Liver (tissue), 3 donors: ENCODE measurements at regions not wholly inside any gene's neighbourhood (a gene's known extent, or its start where the extent isn't known, plus 50 kb on each side); places are given as distances from the start of the nearest gene placed in this dataset.

Experiments
- ATF3 ChIP-seq: IDR thresholded peaks from 2 replicates; pipeline ENCODE4 v1.6.1; 2016; ENCODE audit warnings: antibody characterized with exemption
- CTCF ChIP-seq: fragments of 150-350 bp; IDR thresholded peaks from 2 replicates; pipeline ENCODE4 v1.5.1; 2017; ENCODE audit warnings: improper control_type of control experiment, low read depth, low read length; ENCODE audit not compliant: missing input control
- EGR1 ChIP-seq, 2 donors: IDR thresholded peaks; 2 replicates each; pipeline ENCODE4 v1.6.1; 2016 to 2018; ENCODE audit warnings: antibody characterized with exemption in 2 of 2, low read depth in 2 of 2
- FOXA1 ChIP-seq: IDR thresholded peaks from 2 replicates; pipeline ENCODE4 v1.6.1; 2016; ENCODE audit warnings: antibody characterized with exemption
- GABPA ChIP-seq, 2 donors: IDR thresholded peaks in 1 of 2; conservative IDR thresholded peaks in 1 of 2; 2 replicates each; pipeline ENCODE4 v1.6.1; 2016; ENCODE audit warnings: antibody characterized with exemption in 2 of 2, mild to moderate bottlenecking in 1 of 2, moderate library complexity in 1 of 2
- JUND ChIP-seq, 2 donors: IDR thresholded peaks; 2 replicates each; pipeline ENCODE4 v1.6.1; 2016; ENCODE audit warnings: antibody characterized with exemption in 2 of 2
- MAX ChIP-seq: IDR thresholded peaks from 2 replicates; pipeline ENCODE4 v1.6.1; 2016; ENCODE audit warnings: antibody characterized with exemption
- NR2F2 ChIP-seq: IDR thresholded peaks from 2 replicates; pipeline ENCODE4 v1.6.1; 2016; ENCODE audit warnings: antibody characterized with exemption
- RAD21 ChIP-seq, 2 donors: IDR thresholded peaks; 2 replicates each; pipeline ENCODE4 v1.6.1; 2016; ENCODE audit warnings: antibody characterized with exemption in 2 of 2, mild to moderate bottlenecking in 2 of 2
- REST ChIP-seq: IDR thresholded peaks from 2 replicates; pipeline ENCODE4 v1.6.1; 2016; ENCODE audit warnings: antibody characterized with exemption, mild to moderate bottlenecking
- SP1 ChIP-seq: IDR thresholded peaks from 2 replicates; pipeline ENCODE4 v1.6.1; 2018; ENCODE audit warnings: antibody characterized with exemption, mild to moderate bottlenecking
- TAF1 ChIP-seq: conservative IDR thresholded peaks from 2 replicates; pipeline ENCODE4 v1.6.1; 2016; ENCODE audit warnings: antibody characterized with exemption, mild to moderate bottlenecking
- YY1 ChIP-seq: IDR thresholded peaks from 2 replicates; pipeline ENCODE4 v1.6.1; 2016; ENCODE audit warnings: antibody characterized with exemption, mild to moderate bottlenecking
- ZBTB33 ChIP-seq: IDR thresholded peaks from 2 replicates; pipeline ENCODE4 v1.6.1; 2016; ENCODE audit warnings: antibody characterized with exemption
- donor health status: healthy.
- donor health status: healthy.

GRCh38 chr9:2289263-2289662 is 274.1 kb downstream of the SMARCA2 start:
- TF ChIP-seq GABPA (IDR thresholded peaks at IDR 0.05 in 1 of 2, conservative IDR thresholded peaks at IDR 0.05 in 1 of 2) (no peak), CTCF (no peak), TAF1 (no peak), MAX (no peak), YY1 (no peak), RAD21 (IDR thresholded peaks at IDR 0.05) (no peak), ZBTB33 (no peak), SP1 (no peak), JUND (IDR thresholded peaks at IDR 0.05) (no peak), REST (no peak), ATF3 (no peak), FOXA1 (no peak), EGR1 (IDR thresholded peaks at IDR 0.05; ENCODE audit: low read depth in 2 of 2) (no peak), NR2F2 (no peak)
